Esophagus muscularis mucosa (tissue), 4 donors: ENCODE measurements at regions not wholly inside any gene's neighbourhood (a gene's known extent, or its start where the extent isn't known, plus 50 kb on each side); places are given as distances from the start of the nearest gene placed in this dataset.
A peak's percentile ranks its signal among the peaks of the same experiment; 100 is the strongest.

ENCODE experiments used
- DNase-seq: peaks from one replicate; pipeline ENCODE4 v3.0.0-alpha.2; 2017; ENCODE audit errors: extremely low spot score
- H3K27ac ChIP-seq, 4 donors: fragments of 200-600 bp; sonication (generic); replicated peaks in 1 of 4; 1 replicate in 3 of 4; 2 replicates in 1 of 4; pipeline ENCODE4 v1.5.1; 2016 to 2019; ENCODE audit warnings: mild to moderate bottlenecking in 1 of 4
- H3K27me3 ChIP-seq, 4 donors: fragments of 200-600 bp; sonication (generic); one replicate each; pipeline versions ENCODE4 v1.5.1 to v1.6.0; 2016 to 2019
- H3K36me3 ChIP-seq, 4 donors: fragments of 200-600 bp; sonication (generic); one replicate each; pipeline ENCODE4 v1.5.1; 2016 to 2019
- H3K4me1 ChIP-seq, 4 donors: fragments of 200-600 bp; sonication (generic); one replicate each; pipeline ENCODE4 v1.5.1; 2016 to 2019
- H3K4me3 ChIP-seq, 4 donors: fragments of 200-600 bp; sonication (generic); 1 replicate in 2 of 4; 2 replicates in 2 of 4; pipeline ENCODE4 v1.5.1; 2016 to 2019; ENCODE audit warnings: mild to moderate bottlenecking in 4 of 4, moderate library complexity in 1 of 4
- H3K9me3 ChIP-seq, 4 donors: fragments of 200-600 bp; sonication (generic); 1 replicate in 3 of 4; 2 replicates in 1 of 4; pipeline ENCODE4 v1.5.1; 2016 to 2019
- CTCF ChIP-seq, 3 experiments: fragments of 200-600 bp in 2 of 3; fragments of 450-650 bp in 1 of 3; sonication (generic) in 2 of 3; IDR thresholded peaks; one replicate each; pipeline ENCODE4 v1.5.1; 2017 to 2019; ENCODE audit warnings: antibody characterized with exemption in 3 of 3, mild to moderate bottlenecking in 2 of 3, moderate library complexity in 1 of 3
- EP300 ChIP-seq: sonication (generic); formaldehyde crosslinking; IDR thresholded peaks from one replicate; pipeline ENCODE4 v1.6.1; 2017; ENCODE audit warnings: antibody characterized with exemption
- POLR2A ChIP-seq: fragments of 450-650 bp; IDR thresholded peaks from one replicate; pipeline ENCODE4 v1.6.1; 2017; ENCODE audit warnings: antibody characterized with exemption, moderate library complexity, mild to moderate bottlenecking, low read depth
- POLR2AphosphoS5 ChIP-seq, 2 donors: sonication (generic); formaldehyde crosslinking; IDR thresholded peaks; one replicate each; pipeline ENCODE4 v1.6.1; 2017; ENCODE audit warnings: antibody characterized with exemption in 2 of 2
- WGBS: methylation state at CpG from one replicate; pipeline ENCODE4 v1.1.5; 2018; 5-methylcytosine and 5-hydroxymethylcytosine counted together
- intact Hi-C: fragments of 100-400 bp; cut with DNase I; formaldehyde crosslinking; loops from one replicate; pipeline ENCODE4 v1.15.1; 2023

GRCh38 chr13:91042870-91043269, 304.6 kb upstream of the MIR17HG start:
- TF ChIP-seq POLR2A, result no peak
- no peak for TF ChIP-seq POLR2AphosphoS5 (IDR thresholded peaks at IDR 0.05)
- TF ChIP-seq CTCF (IDR thresholded peaks at IDR 0.05), result no peak
- no peak overlapping the region for H3K27ac ChIP-seq
- DNase-seq, result no peak
- intact Hi-C loops, result no loop called here
- no peaks in the 10 kb centered on the region for H3K4me1 ChIP-seq
- H3K4me3 ChIP-seq, result no peak overlapping the region
- no peaks in the 10 kb centered on the region for H3K36me3 ChIP-seq
- H3K27me3 ChIP-seq, result no peaks in the 10 kb centered on the region
- H3K9me3 ChIP-seq, result no peaks in the 10 kb centered on the region
- 89% methylated on average over 1 of the region's 1 CpG for WGBS

GRCh38 chr13:91045351-91046034, 302.0 kb upstream of the MIR17HG start:
- intact Hi-C loops, result no loop called here
- 39% methylated on average over 5 of the region's 5 CpGs for WGBS
- H3K4me3 ChIP-seq, result no peak overlapping the region
- no peaks in the 10 kb centered on the region for H3K36me3 ChIP-seq
- H3K27me3 ChIP-seq, result no peaks in the 10 kb centered on the region
- TF ChIP-seq CTCF (IDR thresholded peaks at IDR 0.05) (peak in 1 of 3 experiments; percentile 10), POLR2A (no peak)
- DNase-seq, result no peak
- no peaks in the 10 kb centered on the region for H3K9me3 ChIP-seq
- H3K27ac ChIP-seq, result no peak overlapping the region
- H3K4me1 ChIP-seq, result no peaks in the 10 kb centered on the region

- no peak for DNase-seq
- no peaks in the 10 kb centered on the region for H3K9me3 ChIP-seq
- TF ChIP-seq EP300 (no peak), CTCF (IDR thresholded peaks at IDR 0.05) (no peak), POLR2A (no peak), POLR2AphosphoS5 (IDR thresholded peaks at IDR 0.05) (no peak)
- no peak overlapping the region for H3K27ac ChIP-seq
- H3K36me3 ChIP-seq, result no peaks in the 10 kb centered on the region
- intact Hi-C loops, result no loop called here
- no peak overlapping the region for H3K4me3 ChIP-seq
- 66% methylated on average over 4 of the region's 4 CpGs for WGBS
- H3K27me3 ChIP-seq, result no peaks in the 10 kb centered on the region
- no peaks in the 10 kb centered on the region for H3K4me1 ChIP-seq
Measured at GRCh38 chr13:91046715-91047327, 300.7 kb upstream of the MIR17HG start.

DNA sequence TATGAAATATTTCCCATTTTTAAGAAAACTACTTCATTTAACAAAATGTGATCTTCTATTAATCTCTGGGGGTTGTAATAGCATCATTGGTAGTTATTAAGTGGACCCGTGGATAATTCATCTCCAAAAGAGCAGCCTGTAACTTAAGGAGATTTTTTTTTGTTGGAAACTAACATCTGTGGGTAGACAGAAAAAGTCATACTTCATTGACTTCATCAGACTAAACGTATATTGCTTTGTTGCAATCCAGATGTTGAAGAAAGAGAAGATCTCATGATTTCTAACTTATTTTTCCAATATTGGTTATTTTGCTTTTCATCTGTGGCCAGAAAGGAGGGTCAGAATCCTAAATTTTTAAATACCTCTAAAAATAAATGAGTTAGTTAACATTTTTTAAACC, 296.5 kb upstream of the MIR17HG start:
- Histone ChIP-seq H3K27me3 (no peaks in the 10 kb centered on the region), H3K36me3 (no peaks in the 10 kb centered on the region), H3K4me3 (no peak overlapping the region), H3K4me1 (no peaks in the 10 kb centered on the region), H3K27ac (no peak overlapping the region), H3K9me3 (no peaks in the 10 kb centered on the region)
- no peak for DNase-seq
- 62% methylated on average over 2 of the region's 2 CpGs for WGBS
- TF ChIP-seq POLR2A, result no peak
- TF ChIP-seq EP300, result no peak
- TF ChIP-seq POLR2AphosphoS5 (IDR thresholded peaks at IDR 0.05), result no peak
- TF ChIP-seq CTCF (IDR thresholded peaks at IDR 0.05), result no peak
- intact Hi-C loops, result no loop called here

GRCh38 chr13:91052876-91053275, 294.6 kb upstream of the MIR17HG start:
- TF ChIP-seq EP300 (no peak), POLR2AphosphoS5 (IDR thresholded peaks at IDR 0.05) (no peak), POLR2A (no peak), CTCF (IDR thresholded peaks at IDR 0.05) (no peak)
- Histone ChIP-seq H3K36me3 (no peaks in the 10 kb centered on the region), H3K27ac (no peak overlapping the region), H3K4me1 (no peaks in the 10 kb centered on the region), H3K9me3 (peaks cover 0 to 1% (median under 1%) of the 10 kb centered on the region in 4 donors), H3K4me3 (no peak overlapping the region), H3K27me3 (no peaks in the 10 kb centered on the region)
- 12% methylated on average over 1 of the region's 1 CpG for WGBS
- no peak for DNase-seq
- intact Hi-C loops, result no loop called here
